Thyroid gland (tissue), 4 donors: ENCODE measurements at regions not wholly inside any gene's neighbourhood (a gene's known extent, or its start where the extent isn't known, plus 50 kb on each side); places are given as distances from the start of the nearest gene placed in this dataset.
A peak's percentile ranks its signal among the peaks of the same experiment; 100 is the strongest.

ENCODE experiments used
- DNase-seq, 2 donors: peaks; one replicate each; pipeline ENCODE4 v3.0.0-alpha.2; 2019
- H3K27ac ChIP-seq, 3 donors: fragments of 200-600 bp; sonication (generic); 1 replicate in 2 of 3; 2 replicates in 1 of 3; pipeline ENCODE4 v1.5.1; 2016 to 2019; ENCODE audit warnings: mild to moderate bottlenecking in 1 of 3, moderate library complexity in 1 of 3
- H3K27me3 ChIP-seq: fragments of 200-600 bp; sonication (generic); one replicate; pipeline ENCODE4 v1.5.1; 2019
- H3K36me3 ChIP-seq, 2 donors: fragments of 200-600 bp; sonication (generic); one replicate each; pipeline ENCODE4 v1.5.1; 2016 to 2019
- H3K4me1 ChIP-seq, 2 donors: fragments of 200-600 bp; sonication (generic); one replicate each; pipeline ENCODE4 v1.5.1; 2017 to 2019
- H3K4me3 ChIP-seq, 3 donors: fragments of 200-600 bp; sonication (generic); replicated peaks in 1 of 3; 1 replicate in 2 of 3; 2 replicates in 1 of 3; pipeline ENCODE4 v1.5.1; 2016; ENCODE audit warnings: mild to moderate bottlenecking in 1 of 3
- H3K9me3 ChIP-seq: fragments of 200-600 bp; sonication (generic); one replicate; pipeline ENCODE4 v1.5.1; 2017
- POLR2A ChIP-seq, 2 donors: fragments of 450-650 bp; IDR thresholded peaks; one replicate each; pipeline ENCODE4 v1.6.1; 2017; ENCODE audit warnings: antibody characterized with exemption in 2 of 2, mild to moderate bottlenecking in 2 of 2, moderate library complexity in 1 of 2
- WGBS, 2 donors: methylation state at CpG; one replicate each; pipeline ENCODE4 v1.1.5; 2017; 5-methylcytosine and 5-hydroxymethylcytosine counted together
- intact Hi-C: fragments of 100-400 bp; cut with DNase I; formaldehyde crosslinking; loops from one replicate; pipeline ENCODE4 v1.15.1; 2023
- TF ChIP-seq, protein P1 (sequence below), 6 experiments: fragments of 200-600 bp in 3 of 6; fragments of 450-650 bp in 3 of 6; sonication (generic) in 3 of 6; IDR thresholded peaks; one replicate each; pipeline ENCODE4 v1.5.1; 2016 to 2019; ENCODE audit warnings: antibody characterized with exemption in 6 of 6, mild to moderate bottlenecking in 2 of 6, inconsistent platforms in 1 of 6, moderate library complexity in 1 of 6

GRCh38 chr13:29964181-29964845 is 113.9 kb upstream of the UBL3 start:
- no peak overlapping the region for H3K4me3 ChIP-seq
- no peaks in the 10 kb centered on the region for H3K4me1 ChIP-seq
- no peaks in the 10 kb centered on the region for H3K36me3 ChIP-seq
- no peak for DNase-seq
- H3K9me3 ChIP-seq: no peaks in the 10 kb centered on the region
- WGBS, 2 donors: 89 to 93% methylated on average over 10 of the region's 10 CpGs
- intact Hi-C loops: no loop called here
- no peak overlapping the region for H3K27ac ChIP-seq
- TF ChIP-seq POLR2A (IDR thresholded peaks at IDR 0.05): no peak
- TF ChIP-seq, protein P1, sequence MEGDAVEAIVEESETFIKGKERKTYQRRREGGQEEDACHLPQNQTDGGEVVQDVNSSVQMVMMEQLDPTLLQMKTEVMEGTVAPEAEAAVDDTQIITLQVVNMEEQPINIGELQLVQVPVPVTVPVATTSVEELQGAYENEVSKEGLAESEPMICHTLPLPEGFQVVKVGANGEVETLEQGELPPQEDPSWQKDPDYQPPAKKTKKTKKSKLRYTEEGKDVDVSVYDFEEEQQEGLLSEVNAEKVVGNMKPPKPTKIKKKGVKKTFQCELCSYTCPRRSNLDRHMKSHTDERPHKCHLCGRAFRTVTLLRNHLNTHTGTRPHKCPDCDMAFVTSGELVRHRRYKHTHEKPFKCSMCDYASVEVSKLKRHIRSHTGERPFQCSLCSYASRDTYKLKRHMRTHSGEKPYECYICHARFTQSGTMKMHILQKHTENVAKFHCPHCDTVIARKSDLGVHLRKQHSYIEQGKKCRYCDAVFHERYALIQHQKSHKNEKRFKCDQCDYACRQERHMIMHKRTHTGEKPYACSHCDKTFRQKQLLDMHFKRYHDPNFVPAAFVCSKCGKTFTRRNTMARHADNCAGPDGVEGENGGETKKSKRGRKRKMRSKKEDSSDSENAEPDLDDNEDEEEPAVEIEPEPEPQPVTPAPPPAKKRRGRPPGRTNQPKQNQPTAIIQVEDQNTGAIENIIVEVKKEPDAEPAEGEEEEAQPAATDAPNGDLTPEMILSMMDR (IDR thresholded peaks at IDR 0.05): no peak
- H3K27me3 ChIP-seq: no peaks in the 10 kb centered on the region

DNA sequence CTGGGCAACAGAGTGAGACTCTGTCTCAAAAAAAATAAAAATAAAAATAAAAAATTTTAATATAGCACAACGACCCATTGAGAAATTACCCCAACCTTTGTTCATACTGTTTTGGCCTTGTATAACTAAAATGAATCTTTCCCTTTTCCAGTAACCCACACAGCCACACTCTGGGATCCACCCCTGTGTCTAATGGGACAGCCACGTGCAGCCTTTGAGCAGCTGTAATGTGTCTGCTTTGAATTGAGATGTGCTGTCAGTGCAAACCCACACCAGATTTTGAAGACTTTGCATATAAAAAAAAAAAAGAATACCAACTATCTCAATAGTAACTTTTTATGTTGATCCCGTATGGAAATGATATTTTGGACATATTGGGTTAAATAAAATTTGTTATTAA is 112.7 kb upstream of the UBL3 start:
- DNase-seq: no peak
- no peak overlapping the region for H3K27ac ChIP-seq
- WGBS, 2 donors: 75 to 86% methylated on average over 3 of the region's 3 CpGs

DNA sequence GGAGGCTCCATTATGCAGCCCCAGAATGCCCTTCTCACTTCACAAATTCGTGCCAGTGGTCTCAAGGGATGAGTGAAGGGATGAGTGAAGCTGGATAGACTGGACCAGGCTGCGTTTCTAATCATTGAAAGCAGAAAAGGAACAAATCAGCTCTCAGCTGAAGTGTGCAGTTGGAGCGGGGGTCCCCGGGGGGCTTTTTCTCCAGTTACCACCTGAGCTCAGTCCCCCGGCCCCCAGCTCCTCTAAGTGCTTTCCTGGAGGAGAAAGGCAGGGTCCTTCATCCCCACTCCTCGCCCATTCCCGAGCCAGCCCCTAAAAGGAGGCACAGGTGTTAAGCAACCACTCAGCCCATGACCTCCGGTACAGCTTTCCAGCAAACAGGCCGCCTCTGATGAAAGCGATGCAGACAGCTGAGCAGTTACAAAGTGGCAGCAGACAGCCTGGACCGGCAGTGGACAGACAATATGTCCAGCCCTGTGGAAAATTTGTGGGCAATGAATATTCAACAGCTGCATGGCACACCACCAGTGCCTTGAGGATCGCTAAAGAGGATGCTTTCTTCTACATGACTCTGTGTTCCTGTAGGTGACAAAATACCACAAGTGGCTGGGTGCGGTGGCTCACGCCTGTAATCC is 110.7 kb upstream of the UBL3 start:
- 83 to 88% methylated on average over 13 to 14 of the region's 14 CpGs for WGBS, 2 donors

More for the DNA sequence above, 112.7 kb upstream of the UBL3 start:
- H3K4me1 ChIP-seq: peaks cover 5 to 7% of the 10 kb centered on the region in 2 donors
- H3K4me3 ChIP-seq: no peak overlapping the region
- H3K36me3 ChIP-seq: no peaks in the 10 kb centered on the region
- H3K9me3 ChIP-seq: no peaks in the 10 kb centered on the region
- no peaks in the 10 kb centered on the region for H3K27me3 ChIP-seq
- intact Hi-C loops: no loop called here
- no peak for TF ChIP-seq POLR2A (IDR thresholded peaks at IDR 0.05)
- TF ChIP-seq, protein P1 (IDR thresholded peaks at IDR 0.05): no peak

GRCh38 chr13:29959603-29960002 is 109.2 kb upstream of the UBL3 start:
- no peak for DNase-seq
- H3K27me3 ChIP-seq: no peaks in the 10 kb centered on the region
- peaks cover 8 to 10% of the 10 kb centered on the region in 2 donors for H3K4me1 ChIP-seq
- intact Hi-C loops: no loop called here
- WGBS, 2 donors: 83 to 85% methylated on average over 8 of the region's 8 CpGs
- no peak overlapping the region for H3K4me3 ChIP-seq
- no peaks in the 10 kb centered on the region for H3K9me3 ChIP-seq
- TF ChIP-seq, protein P1 (IDR thresholded peaks at IDR 0.05): no peak
- no peaks in the 10 kb centered on the region for H3K36me3 ChIP-seq
- H3K27ac ChIP-seq: no peak overlapping the region

More for the DNA sequence above, 110.7 kb upstream of the UBL3 start:
- Histone ChIP-seq H3K4me1 (peaks cover 6 to 8% of the 10 kb centered on the region in 2 donors), H3K27me3 (no peaks in the 10 kb centered on the region), H3K27ac (no peak overlapping the region), H3K9me3 (no peaks in the 10 kb centered on the region), H3K4me3 (no peak overlapping the region), H3K36me3 (no peaks in the 10 kb centered on the region)
- TF ChIP-seq, protein P1 (IDR thresholded peaks at IDR 0.05): no peak
- TF ChIP-seq POLR2A (IDR thresholded peaks at IDR 0.05): no peak
- DNase-seq: peak in 1 of 2 donors; percentile 2
- intact Hi-C loops: no loop called here

DNA sequence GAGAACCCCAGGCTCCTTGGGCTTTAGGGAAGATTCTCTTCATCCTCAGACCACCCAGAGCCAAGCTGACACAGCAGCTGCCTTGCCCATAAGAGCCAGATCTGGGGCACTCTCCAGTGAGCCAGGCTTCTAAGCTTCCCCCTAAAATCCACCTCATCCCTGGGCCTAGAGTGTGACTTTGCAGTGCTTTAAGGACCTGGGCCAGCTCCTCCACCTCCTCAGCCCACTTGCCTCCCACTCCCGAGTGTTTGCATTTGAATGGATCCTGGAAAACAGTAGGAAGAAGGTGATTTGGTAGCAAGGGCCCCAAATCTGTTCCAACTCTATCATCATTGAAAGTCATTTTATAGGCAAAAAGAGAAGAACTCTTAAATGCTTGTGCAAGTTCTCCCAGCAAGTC is 108.7 kb upstream of the UBL3 start:
- Histone ChIP-seq H3K9me3 (no peaks in the 10 kb centered on the region), H3K36me3 (no peaks in the 10 kb centered on the region), H3K27me3 (no peaks in the 10 kb centered on the region), H3K27ac (no peak overlapping the region), H3K4me1 (peaks cover 8 to 10% of the 10 kb centered on the region in 2 donors), H3K4me3 (no peak overlapping the region)
- WGBS, 2 donors: 93 to 100% methylated on average over 1 of the region's 1 CpG
- intact Hi-C loops: no loop called here
- TF ChIP-seq, protein P1 (IDR thresholded peaks at IDR 0.05): no peak
- TF ChIP-seq POLR2A (IDR thresholded peaks at IDR 0.05): no peak
- no peak for DNase-seq
